ENCODE measurements at regions not wholly inside any gene's neighbourhood (a gene's known extent, or its start where the extent isn't known, plus 50 kb on each side); places are given as distances from the start of the nearest gene placed in this dataset.
"Not testable (repeated sequence)": the region's sequence is repeated elsewhere in the genome, so short reads cannot be mapped to it uniquely, and the experiment has no call there.

DNA sequence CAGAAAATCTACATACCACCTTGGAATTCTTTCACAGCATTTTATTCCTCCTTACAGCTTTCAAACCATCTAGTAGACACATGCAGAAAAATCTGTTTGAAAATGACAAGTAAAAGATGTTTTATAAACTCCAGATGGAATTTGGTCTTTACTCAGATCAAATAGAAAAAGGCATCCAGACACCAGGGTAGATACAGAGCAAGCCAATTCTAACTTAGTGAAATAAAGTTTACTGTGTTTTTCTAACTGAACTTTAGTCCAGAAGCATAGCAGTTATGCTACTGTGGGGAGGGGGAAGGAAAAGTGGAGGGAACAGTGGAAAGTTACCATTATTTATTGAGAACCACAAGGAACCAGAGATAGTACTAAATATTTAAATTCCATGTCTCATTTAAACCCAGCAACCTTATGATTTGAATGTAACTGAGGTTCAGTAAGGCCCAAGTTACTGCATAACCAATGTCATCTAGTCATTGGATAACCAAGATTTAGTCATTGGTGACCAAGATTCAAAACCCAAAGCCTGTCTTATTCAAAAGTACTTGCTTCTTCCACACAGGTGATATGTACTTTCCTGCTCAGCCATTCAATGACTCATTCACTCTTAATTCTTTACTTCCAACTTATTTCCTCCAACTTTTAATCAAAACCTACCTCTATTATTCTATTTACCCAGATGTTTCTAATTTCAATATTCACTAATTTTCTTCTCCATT is 57.7 kb downstream of the RAD51AP2 start:
- DNase-seq, result no peak

DNA sequence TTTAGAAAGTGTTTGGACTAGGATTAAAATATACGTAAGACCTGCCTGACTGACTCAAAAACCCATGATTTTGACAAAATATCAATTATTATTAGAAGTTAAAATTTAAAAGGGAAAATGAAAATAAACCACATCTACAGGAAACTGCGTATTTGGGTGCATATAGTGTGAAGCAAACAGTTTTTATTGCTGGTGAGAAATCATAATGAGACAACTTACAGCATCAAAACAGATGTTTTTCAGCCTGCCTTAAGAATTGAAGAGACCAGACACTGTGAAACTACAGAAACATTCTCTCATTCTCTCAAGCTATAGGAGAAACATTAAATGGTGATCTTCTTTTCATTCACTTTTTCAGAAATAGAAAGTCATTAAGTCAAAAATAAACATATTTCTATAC is 62.9 kb downstream of the RAD51AP2 start:
- no peak for DNase-seq

DNA sequence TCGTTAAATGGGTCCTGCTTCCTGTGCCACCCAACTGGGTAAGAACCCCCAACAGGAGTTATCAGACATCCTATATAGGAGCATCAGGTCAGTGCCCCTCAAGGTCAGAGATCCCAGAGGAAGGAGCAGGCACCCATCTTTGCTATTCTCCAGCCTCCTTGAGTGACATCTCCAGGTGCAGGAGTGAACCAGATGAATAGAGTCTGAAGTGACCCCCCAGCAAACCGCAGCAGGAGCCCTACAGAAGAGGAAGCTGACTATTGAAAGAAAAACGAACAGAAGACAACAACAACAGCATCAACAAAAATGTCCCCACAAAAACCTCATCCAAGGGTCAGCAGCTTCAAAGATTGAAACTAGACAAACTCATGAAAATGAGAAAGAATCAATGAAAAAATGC is 72.0 kb downstream of the RAD51AP2 start:
- DNase-seq, result not testable (repeated sequence)

DNA sequence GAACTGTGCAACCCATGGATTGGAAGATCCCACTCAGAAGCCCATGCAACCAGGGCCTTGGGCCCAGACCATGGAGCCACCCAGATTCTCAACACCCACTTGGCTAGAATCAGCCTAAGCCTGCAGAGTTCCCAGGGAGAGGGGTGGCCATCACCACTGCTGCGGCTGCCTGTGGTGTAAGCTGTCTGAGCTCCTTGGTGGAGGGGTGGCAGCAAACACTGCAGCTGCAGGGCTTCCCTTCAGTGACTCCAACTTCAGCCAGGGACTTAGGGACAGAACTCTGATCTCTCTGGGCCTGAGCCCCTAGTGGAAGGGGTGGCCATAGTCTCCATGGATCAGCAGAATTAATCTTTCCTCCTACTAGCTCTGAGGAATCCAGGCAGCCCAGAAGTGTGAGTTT is 72.5 kb downstream of the RAD51AP2 start:
- no peak for DNase-seq

DNA sequence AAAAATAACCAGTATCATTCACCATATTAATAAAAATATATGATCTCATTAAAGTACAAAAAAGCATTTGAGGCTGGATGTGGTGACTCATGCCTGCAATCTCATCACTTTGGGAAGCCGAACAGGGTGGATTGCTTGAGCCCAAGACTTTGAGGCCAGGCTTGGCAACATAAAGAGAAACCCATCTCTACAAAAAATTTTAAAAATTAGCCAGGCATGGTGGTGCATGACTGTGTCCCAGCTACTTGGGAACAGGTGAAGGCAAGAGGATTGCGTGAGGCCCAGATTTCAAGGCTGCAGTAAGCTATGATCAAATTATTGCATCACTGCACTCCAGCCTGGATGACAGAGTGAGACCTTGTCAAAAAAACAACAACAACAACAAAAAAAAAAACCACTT is 75.9 kb downstream of the RAD51AP2 start:
- DNase-seq, result no peak

DNA sequence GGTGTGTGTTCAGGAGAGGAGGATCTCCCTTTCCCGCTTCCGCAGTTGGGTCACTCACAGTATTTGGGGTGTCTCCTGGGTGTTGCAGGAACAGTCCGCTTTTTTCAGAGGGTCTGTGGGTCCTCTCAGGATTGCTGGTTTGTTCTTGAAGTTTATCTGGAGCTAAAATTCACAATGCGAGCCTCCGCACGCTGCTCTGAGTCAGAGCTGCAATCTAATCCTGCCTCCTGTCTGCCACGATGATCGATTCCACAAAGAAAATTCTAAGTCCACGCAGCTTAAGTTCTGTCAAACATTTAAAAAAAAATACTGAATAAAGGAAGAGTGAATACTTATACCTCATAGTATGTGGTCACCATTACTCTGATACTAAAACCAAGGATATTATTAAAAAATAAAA is 76.5 kb downstream of the RAD51AP2 start:
- DNase-seq, result no peak

DNA sequence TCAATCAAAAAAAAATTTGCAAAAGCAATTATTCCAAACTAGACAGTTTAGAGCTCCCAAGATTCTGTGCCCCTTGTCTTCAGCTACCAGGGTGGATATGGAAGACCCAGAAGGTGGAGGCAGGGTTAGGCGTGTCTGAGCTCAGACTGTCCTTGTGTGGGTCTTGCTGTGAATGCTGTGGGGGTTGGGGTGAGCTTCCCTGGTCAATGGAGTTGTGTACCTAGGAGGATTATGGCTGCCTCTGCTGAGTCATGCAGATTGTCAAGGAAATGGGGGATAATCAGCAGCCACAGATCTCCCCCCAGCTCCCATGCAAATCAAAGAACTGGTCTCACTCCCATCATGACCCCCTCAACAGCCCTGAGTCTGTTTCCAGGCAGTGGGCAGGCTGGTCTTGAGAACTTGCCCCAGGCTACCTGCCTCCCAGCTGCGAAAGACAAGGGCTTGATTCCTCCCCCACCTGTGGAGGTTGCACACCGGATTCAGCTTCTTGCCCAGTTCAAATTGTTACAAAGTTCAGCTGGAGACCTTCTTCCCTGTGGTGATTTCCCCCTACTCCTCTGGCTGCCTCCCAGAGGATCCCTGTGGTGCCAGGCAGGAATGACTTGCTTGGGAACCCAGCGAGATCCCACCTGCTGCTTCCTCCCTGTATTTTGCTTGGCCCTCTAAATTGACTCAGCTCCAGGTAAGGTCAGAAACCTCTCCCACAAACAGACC is 77.0 kb downstream of the RAD51AP2 start:
- DNase-seq, result no peak

DNA sequence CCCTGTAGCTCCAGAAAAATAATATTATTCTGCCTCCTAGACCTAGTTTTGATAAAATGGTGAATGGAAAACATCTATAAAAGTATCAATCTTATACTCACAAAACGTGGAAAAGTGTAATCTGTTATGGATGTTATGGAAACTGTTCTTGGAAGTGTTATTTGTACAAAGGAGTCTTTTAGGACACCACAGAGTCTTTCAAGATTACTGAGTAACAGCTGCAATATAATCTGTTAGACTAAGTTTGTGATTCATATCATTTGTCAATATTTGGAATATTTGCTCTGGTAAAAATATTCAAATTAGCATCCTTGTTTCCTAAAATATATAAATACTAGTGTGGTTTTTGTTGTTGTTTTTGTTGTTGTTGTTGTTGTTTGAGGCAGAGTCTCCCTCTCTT is 87.9 kb downstream of the RAD51AP2 start:
- no peak for DNase-seq

DNA sequence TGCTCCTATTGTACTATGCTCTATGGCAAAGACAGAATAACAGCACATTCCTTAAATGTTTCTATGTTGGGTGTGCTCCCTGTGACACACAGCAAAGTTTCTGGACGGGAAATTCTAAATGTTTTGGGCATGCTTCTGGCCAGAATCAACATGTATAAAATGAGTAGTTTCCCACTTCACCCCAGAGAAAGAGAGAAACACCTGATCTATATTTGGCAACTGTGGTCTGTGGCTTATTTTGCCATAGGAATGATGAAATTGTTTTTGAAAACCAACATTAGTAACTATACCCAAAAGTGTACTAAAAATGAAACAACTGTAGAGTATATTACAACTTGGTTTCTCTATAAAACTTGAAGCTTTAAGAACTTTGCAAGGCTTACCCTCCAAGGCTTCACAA is 89.1 kb downstream of the RAD51AP2 start:
- peak; percentile 20 for DNase-seq

DNA sequence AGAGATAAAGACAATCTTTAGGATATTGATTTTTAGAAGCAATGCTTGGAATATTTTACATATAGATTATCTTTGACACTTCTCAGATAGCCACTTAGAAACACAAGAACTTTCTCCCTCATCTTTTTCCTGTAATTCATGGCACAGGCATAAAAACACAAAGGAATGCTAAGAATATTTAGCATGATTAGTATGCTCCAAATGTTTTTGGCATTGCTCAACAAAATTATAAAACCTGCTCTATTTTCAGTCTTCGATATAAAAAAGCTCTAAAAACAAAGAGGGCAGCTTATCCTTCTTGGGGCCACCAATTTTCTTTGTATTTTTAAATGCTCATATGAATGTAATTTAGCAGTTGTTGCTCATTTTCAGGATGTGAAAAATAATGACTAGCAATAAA is 90.8 kb downstream of the RAD51AP2 start:
- no peak for DNase-seq

DNA sequence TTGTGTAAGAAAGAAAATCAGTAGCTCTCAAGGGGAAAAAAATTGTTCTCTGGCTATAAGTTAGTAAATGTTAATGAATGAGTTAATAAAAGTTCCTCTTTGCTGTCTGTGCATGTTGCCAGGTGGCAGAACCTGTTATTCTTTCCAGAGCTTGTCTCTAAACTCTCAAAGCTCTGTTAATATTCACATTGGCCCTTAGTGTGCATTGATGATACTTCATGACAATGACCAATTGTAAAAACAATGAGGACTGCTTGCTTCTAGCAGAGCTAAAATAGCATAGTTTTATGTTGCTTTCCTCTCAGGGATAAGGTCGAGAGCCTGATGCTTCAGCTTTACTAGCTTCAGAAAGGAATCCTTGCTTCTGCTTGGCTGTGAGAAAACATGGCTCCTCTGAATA is 91.5 kb downstream of the RAD51AP2 start:
- peak; percentile 53 for DNase-seq

DNA sequence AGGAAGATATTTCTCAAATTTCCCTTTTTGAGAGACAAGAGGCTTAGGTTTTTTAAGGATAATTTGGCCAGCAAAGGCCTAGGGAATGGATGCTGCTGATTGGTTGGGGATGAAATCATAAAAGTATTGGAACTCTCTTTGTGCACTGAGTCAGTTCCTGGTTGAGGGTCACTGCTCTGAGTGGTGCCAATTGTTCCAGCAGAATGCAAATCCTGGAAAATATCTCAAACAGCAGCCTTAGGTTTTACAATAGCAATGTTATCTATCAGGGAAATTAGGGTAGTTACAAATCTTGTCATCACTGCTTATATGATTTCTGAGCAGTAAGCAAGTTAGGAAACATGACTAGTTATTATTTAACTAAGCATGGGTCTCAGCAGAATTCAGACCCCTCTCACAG is 96.2 kb downstream of the RAD51AP2 start:
- peak; percentile 44 for DNase-seq

DNA sequence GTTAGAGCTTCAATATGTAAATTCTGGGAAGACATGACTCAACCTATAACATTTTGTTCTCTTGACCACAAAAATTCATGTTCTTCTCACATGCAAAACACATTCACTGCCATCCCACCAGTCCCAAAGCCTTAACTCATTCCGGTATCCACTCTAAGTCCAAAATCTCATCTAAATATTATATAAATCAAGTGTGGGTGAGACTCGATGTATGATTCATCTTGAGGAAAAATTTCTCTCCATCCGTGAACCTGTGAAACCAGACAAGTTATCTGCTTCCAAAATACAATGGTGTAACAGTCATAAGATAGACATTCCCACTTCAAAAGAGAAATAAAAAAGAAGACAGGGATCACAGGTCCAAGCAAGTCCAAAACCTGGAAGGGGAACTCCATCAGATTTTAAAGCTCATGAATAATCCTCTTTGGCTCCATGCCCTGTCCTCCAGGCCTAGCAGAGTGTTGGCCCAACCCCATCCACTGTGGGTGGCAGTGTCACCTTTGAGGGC is 101.3 kb downstream of the RAD51AP2 start:
- peak; percentile 89 for DNase-seq

DNA sequence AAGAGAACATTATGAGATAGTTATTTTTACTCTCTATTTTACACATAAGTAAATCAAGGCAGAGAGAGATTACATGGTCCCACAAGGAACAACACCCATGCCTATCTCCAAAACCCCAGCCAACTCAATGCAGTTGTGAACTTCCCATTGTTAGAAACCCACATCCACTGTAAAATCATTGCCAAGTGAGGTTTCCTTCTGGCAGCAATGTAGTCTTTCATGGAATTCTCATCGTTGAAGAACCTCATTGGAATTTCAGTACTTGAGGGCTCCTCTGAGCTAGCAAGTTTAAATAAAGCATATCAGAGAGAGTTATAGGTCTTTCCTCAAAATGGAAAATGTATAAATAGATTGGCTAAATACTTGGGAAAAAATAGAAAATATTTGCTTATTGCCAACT is 105.2 kb downstream of the RAD51AP2 start:
- DNase-seq, result no peak

DNA sequence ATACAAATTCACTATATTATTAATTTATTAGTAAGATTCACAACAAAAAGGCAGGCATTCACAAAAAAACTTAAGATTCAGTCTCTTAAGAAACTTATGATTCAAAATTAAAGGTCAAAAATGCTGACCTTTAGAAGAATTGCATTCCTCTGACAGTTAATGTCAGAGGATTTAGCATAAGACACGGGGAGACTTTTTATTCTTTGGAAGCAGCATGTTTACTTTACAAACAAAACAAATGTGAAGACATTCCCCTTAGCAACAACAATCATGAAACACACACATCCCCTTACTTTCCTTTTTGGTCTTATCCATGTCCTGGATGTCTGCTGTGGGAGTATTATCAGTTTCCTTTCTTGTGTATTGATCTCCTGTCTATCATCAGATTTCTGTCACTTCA is 117.1 kb downstream of the RAD51AP2 start:
- DNase-seq, result no peak

DNA sequence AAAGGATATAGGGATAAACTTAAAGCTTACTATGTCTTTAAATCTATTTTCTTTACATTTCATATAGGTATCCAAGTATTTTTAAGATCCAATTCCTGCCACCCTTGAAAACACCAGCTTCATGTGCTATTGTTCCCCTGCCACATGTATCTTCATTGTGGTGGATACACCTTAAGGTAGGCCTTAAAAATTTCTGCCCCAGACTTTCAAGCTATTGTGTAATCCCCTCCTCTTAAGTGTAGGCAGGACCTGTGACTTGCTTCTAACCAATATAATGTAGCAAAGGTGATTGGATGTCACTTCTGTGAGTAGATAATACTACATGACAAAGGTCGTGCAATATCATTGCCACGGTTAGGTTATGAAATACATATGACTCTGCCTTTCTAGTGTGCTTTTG is 119.5 kb downstream of the RAD51AP2 start:
- no peak for DNase-seq

DNA sequence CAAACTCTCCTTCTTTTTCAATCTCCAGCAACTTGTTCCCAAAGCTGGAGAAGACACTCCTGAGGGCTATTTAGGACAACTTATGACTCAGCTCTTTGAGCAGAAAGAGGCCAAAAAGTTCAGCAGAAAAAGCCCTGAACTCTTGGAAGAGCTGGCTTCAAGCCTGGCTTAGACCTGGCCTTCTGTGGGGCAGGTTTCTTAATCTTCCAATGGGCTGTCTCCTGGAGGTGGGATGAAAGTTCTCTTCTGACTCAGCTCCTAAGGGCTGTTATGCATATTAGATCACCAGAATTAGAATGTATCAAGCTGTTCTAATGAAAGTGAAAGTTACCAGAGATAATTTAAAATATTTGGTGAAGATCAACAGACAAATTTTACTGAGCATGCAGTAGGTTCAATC is 129.4 kb downstream of the RAD51AP2 start:
- DNase-seq, result no peak

DNA sequence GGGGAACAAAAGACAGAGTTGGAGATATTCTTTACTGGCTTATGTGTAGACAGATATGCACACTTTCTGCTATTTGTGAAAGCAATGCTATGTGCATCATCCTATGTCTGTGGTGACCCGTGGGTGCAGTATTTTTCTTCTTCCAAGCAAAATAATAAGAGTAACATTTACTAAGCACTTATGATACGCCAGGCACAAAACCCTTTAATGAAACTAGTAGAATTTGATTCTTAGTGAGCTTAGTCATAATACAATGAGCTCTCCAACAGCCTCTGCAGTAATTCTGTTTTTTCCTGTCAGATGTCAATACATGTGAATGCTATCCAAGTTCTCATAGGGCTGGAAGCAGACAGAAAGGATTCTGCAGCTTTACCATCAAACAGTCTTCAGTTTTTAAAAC is 130.6 kb downstream of the RAD51AP2 start:
- no peak for DNase-seq

DNA sequence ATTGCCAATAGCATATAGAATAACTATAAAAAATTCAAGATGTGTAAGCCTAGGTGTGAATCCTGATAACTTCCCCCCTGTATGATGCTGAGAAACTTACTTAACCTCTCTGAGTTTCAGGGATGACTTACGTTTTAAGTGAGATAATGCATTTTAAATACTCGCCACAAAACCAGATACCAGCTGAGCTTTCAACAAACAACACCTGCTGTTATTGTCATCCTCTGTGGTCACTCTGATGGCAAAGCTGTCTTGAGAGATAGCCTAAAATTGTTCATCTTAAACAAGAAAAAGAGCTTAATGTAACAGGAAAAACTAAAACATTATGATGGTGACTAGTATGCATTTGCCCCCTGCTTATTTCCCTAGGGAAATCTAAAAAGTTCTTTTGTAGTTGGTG is 131.5 kb downstream of the RAD51AP2 start:
- DNase-seq, result no peak

DNA sequence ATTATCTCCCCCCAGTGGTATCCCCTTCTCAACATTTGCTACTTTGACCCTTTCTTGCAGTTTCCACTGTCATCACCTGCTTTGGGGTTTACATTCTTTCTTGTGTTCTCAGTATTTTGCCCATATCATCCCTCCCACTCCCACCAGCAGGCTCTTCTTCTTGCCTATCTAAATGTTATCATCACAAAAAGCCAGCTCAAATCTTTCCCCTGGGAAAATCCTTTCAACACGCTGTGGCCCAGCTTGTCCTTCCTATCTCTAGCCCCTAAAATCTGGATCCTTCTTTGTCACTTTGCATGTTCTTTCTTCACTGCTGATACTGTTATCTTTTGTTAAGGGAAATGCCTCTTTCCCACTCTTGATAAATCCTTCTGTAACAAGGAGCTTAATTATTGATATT is 138.2 kb downstream of the RAD51AP2 start:
- DNase-seq, result no peak

DNA sequence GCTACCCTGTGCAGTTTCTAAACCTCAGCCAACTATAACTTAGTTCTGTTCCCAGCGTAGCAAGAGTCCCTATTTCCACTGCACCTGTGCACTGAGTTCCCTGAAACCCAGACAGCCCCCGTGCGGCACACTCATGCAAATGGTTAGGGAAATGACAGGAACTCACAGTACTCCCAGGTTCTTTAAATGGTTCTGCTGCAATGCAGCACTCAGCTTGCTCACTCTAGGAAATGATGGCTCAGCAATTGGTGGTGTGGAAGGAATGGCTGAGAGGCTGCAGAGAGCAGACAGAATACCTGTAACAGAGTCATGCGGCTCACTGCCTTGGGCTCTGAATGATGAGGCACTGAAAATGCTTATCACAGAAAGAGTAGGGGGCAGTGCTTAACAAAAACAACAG is 143.0 kb downstream of the RAD51AP2 start:
- no peak for DNase-seq

DNA sequence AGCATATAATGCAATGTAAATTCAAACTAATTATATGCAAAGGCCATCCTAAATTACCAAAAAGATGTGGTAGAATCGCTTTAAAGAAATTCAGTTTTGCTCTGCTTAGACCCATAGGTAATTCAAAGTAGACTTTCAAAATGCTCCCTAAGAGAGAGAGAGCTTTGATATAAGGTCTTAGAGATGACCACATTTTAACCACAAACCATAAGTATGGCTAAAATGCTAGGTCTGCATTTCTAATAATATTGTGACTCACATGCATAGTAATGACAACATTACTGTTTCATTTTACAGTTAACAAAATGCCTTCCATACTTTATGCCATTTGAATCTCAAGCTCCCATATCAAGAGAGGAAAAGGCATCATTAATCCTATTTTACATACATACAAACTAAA is 144.5 kb downstream of the RAD51AP2 start:
- no peak for DNase-seq

DNA sequence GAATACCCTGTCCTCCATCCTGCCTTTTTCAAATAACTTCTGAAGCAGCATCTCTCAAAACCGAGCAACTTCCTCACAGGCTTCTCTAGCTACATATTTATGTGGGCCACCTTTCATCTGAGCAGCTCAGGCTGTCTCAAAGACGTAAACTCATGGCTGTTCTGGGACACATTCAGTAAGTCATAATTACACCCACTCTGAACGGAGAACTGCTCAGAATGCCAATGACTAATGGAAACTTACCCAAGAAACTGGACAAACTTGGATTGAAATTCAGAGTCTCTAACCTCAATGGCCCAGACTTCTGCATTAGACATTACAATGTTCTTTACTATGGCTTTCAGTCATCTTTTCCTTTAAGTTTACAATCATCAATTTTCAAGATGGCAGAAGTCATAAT is 145.2 kb downstream of the RAD51AP2 start:
- no peak for DNase-seq

DNA sequence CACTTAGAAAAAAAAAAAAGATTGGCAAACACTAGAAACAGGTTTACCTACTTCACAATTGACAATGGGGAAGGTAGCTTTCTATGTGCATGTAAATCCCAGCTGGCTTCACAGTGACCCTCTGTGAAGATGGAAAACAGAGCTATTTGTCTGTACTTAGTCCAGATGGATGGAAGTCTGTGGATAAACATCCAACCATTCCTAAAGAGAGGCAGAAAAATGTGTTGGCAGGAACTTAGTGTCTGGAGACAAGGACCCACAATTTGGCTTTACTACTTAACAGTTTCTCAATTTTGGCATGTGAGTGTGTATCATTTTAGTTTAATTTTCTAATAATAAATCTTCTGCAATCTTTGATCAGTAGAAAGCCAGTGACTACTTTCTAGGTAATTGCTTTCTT is 154.4 kb downstream of the RAD51AP2 start:
- no peak for DNase-seq

DNA sequence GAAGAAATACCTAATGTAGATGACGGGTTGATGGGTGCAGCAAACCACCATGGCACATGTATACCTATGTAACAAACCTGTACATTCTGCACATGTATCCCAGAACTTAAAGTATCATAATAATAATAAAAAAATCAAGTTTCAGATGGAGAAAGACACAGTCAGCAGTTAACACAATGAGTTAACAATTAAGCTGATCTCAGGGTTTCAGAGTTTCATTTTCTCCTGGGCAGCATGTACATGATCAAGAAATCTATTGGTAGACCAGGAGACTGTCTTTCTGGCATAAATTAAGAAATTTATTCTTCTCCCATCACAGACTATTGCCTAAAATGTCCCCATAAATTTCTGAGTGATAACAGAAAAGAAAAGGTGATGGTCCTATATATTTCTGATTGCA is 155.3 kb downstream of the RAD51AP2 start:
- no peak for DNase-seq
